ENCODE measurements at regions not wholly inside any gene's neighbourhood (a gene's known extent, or its start where the extent isn't known, plus 50 kb on each side); places are given as distances from the start of the nearest gene placed in this dataset.

GRCh38 chr18:77766421-77766820 lies 516.8 kb downstream of the GALR1 start:
- TF ChIP-seq CTCF (IDR thresholded peaks at IDR 0.05; ENCODE audit: borderline replicate concordance, insufficient read depth, low read depth, low read length): no peak
- H3K4me3 ChIP-seq (ENCODE audit: low read depth, low read length): no peak overlapping the region

- H3K4me3 ChIP-seq (ENCODE audit: low read depth, low read length): no peak overlapping the region
- TF ChIP-seq CTCF (IDR thresholded peaks at IDR 0.05; ENCODE audit: borderline replicate concordance, insufficient read depth, low read depth, low read length): no peak
Measured at GRCh38 chr18:77772177-77772576, 522.5 kb downstream of the GALR1 start.

- H3K4me3 ChIP-seq (ENCODE audit: low read depth, low read length): no peak overlapping the region
- TF ChIP-seq CTCF (IDR thresholded peaks at IDR 0.05; ENCODE audit: borderline replicate concordance, insufficient read depth, low read depth, low read length): no peak
Measured at GRCh38 chr18:77776104-77776503, 526.5 kb downstream of the GALR1 start.

GRCh38 chr18:77777163-77777562 lies 527.5 kb downstream of the GALR1 start:
- H3K4me3 ChIP-seq (ENCODE audit: low read depth, low read length): no peak overlapping the region
- no peak for TF ChIP-seq CTCF (IDR thresholded peaks at IDR 0.05; ENCODE audit: borderline replicate concordance, insufficient read depth, low read depth, low read length)

- H3K4me3 ChIP-seq (ENCODE audit: low read depth, low read length): no peak overlapping the region
- TF ChIP-seq CTCF (IDR thresholded peaks at IDR 0.05; ENCODE audit: borderline replicate concordance, insufficient read depth, low read depth, low read length): no peak
Measured at GRCh38 chr18:77784759-77785379, 535.2 kb downstream of the GALR1 start.

- no peak for TF ChIP-seq CTCF (IDR thresholded peaks at IDR 0.05; ENCODE audit: borderline replicate concordance, insufficient read depth, low read depth, low read length)
- no peak overlapping the region for H3K4me3 ChIP-seq (ENCODE audit: low read depth, low read length)
Measured at GRCh38 chr18:77785415-77785975, 535.8 kb downstream of the GALR1 start.

GRCh38 chr18:77803024-77803423 lies 553.4 kb downstream of the GALR1 start:
- no peak for TF ChIP-seq CTCF (IDR thresholded peaks at IDR 0.05; ENCODE audit: borderline replicate concordance, insufficient read depth, low read depth, low read length)
- H3K4me3 ChIP-seq (ENCODE audit: low read depth, low read length): no peak overlapping the region
